VCaP (cell line): ENCODE measurements at regions not wholly inside any gene's neighbourhood (a gene's known extent, or its start where the extent isn't known, plus 50 kb on each side); places are given as distances from the start of the nearest gene placed in this dataset.

Experiments used
- H3K27ac ChIP-seq: fragments of 450-650 bp; 2 replicates; pipeline ENCODE4 v1.5.1; 2017
- CTCF ChIP-seq: fragments of 450-650 bp; conservative IDR thresholded peaks from 2 replicates; pipeline ENCODE4 v1.5.1; 2017; ENCODE audit warnings: mild to moderate bottlenecking, moderate library complexity

DNA sequence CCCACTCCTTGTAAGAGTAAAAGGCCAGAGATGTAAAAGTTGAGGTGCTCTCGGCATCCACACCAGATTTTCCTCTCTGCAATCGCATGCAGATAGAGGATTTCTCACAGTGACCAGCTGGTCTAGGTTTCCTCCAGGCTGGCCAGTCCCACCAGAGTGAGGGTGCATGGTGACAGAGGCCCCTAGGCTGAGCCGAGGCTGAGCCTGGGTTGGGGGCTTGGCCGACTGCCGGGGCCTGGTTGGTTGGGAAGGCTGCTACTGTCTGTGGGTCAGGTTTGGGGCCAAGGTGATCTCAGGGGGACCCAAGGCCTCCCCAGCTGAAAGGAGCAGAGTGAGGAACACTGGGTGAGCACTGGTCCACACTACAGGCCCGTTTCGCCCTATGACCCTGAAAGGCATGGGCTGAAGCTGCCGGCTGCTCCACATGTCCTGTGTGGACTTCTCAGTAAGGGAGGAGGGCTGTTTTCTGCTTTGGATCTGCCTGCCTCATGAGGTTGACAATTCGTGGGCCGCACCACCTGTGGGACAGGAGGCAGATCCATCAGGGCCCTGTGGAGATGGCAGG lies 400.8 kb upstream of the IRX4 start:
- no peak overlapping the region for H3K27ac ChIP-seq
- no peak for TF ChIP-seq CTCF

DNA sequence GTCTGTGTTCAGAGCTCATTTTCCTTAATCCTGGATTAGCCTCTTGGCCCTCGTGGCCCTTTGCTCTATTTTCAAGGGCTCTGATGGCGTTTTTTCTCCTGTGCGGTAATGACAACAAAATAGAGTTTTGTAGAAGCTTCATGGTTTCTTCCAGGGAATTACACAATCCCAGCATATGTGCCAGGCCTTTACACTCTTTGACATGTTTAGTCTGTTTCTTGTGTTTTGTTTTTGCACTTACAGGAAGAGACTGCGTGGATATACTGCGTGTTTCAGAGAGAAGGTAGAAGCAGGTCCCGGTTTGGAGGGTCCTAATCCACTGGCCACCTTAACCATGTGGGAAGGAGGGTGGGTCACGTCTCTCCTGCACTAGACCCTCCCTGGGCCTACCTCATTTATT lies 400.2 kb upstream of the IRX4 start:
- TF ChIP-seq CTCF, result no peak
- H3K27ac ChIP-seq, result no peak overlapping the region

DNA sequence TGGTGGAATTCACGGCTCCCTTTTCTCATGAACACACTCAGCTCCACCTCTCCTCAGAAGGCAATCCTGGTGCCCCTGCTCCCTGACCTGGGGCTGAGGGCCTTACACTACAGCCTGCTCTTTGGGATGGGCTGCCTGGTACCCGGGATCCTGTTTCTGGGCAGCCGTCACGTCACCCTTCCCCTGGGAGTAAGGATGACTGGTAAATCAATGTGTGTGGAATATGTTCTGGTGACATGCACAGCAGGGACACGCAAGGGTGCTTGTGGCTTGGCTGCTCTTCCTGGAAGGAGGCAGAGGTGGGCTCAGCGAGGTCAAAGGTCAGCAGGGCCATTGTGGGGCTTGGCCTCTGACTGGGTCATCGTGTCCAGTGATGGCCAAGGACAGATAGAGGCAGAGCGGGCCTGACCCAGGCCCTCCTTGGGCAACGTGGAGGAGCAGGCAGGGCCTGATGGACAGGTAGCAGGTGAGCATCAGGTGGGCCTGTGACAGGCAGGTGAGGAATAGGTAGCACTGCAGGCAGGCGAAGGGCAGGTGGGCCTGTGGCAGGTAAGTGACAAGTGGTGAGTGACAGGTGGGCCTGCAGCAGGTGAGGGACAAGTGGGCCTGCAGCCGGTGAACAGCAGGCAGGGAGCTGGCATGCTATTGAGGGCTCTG lies 399.4 kb upstream of the IRX4 start:
- no peak overlapping the region for H3K27ac ChIP-seq
- TF ChIP-seq CTCF, result no peak

DNA sequence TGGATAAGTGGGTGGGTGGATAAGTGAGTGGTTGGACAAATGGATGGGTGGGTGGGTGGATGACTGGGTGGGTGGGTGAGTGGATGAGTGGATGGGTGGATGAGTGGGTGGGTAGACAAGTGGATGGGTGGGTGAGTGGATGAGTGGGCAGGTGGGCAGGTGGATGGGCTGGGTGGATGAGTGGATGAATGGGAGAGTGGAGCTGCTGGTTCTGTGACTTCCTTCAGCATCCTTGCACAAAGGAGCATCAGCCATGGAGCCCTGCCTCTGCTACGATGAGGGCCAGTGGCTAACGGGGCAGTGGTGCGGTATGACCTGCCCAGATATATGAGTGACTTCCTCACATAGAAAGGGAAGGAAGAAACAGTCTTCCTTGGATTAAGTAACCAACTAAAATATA lies 398.7 kb upstream of the IRX4 start:
- H3K27ac ChIP-seq, result no peak overlapping the region
- TF ChIP-seq CTCF, result no peak

DNA sequence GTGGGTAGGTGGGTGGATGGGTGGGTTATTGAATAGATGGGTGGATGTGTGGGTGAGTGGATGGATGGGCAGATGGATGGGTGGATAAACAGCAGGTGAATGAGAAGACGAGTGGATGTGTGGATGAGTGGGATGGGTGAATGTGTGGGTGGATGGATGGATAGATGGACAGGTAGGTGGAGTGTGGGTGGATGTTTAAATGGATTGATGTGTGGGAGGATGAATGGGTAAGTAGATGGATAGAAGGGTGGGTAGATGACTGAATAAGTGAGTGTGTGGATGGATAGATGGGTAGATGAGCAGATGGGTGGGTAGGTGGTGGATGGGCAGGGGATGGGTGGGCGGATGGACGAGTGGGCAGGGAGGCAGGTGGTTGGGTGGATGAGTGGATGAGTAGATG lies 397.6 kb upstream of the IRX4 start:
- no peak for TF ChIP-seq CTCF

DNA sequence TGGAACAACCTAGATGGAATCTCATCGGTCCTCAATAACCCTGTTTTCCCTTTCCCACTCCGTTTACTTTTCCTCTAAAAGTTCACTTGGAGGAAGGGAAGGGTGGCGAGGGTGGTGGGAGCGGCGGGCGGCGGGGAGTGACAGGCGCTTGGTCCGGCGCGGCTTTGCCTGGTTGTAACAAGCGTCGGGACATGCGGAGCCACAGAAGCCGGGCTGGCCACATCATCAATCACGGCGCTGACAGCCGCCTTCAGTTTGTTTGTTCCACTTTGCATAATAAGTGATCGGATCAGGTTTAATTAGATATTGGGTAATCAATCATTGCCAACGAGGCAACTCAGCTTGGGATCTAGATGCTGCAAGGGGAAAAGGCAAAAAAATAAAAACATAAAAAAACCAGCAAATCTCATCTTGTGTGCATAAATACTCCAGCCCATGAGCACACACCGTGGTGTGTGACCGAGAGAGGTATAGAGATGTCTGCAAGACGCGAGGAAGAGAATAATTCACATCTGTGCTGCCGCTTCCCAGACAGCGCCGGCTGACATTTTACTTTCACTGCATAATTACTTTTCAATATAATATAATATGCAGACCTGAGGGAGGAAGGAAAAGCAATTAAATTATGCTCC lies 396.2 kb upstream of the IRX4 start:
- no peak for TF ChIP-seq CTCF
- H3K27ac ChIP-seq, result no peak overlapping the region

More for the DNA sequence above, 397.6 kb upstream of the IRX4 start:
- no peak overlapping the region for H3K27ac ChIP-seq

GRCh38 chr5:2277886-2278285 lies 395.2 kb upstream of the IRX4 start:
- no peak for TF ChIP-seq CTCF

More at GRCh38 chr5:2277886-2278285, 395.2 kb upstream of the IRX4 start:
- H3K27ac ChIP-seq, result no peak overlapping the region
